HT1080 (cell line): ENCODE measurements at regions not wholly inside any gene's neighbourhood (a gene's known extent, or its start where the extent isn't known, plus 50 kb on each side); places are given as distances from the start of the nearest gene placed in this dataset.

Experiments used
- DNase-seq: peaks from one replicate; pipeline ENCODE4 v3.0.0-alpha.2; 2015; ENCODE audit warnings: low read depth

DNA sequence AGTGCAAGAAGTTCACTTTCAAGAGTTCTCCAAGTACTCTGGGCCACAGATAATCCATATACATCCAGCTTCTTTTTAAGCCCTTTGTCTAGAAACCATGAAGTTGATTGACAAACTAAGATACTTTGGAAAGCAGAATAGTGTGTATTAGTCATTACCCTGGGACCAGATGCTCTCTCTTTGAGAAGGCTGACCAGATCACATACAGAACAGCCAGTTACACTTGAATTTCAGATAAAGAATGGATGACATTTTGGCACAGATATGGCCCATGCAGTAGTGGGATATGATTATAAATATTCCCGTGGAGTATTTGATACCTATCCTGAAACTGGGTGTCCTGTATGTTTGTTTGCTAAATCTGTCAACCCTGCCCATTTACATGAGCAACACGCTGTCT is 414.2 kb downstream of the KLF5 start:
- DNase-seq = no peak

DNA sequence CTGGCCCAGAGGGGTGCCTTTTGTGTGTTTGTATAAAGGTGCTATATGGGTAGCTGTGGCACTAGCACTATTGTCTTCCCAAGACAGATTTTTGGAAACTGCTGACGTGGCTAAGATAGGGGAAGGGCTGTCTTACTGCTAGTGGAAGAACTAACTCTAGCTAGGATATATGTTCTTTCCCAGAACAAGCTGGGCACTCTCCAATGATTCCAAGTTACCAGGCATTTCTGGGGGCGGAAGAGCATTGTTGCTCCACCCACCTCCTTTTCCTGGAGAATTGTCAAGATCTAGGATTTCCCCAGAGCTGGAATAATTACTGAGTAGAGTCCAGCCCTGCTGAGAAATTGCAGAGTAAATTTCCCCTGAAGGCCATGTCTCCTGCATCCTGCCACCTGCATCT is 408.3 kb downstream of the KLF5 start:
- no peak for DNase-seq

DNA sequence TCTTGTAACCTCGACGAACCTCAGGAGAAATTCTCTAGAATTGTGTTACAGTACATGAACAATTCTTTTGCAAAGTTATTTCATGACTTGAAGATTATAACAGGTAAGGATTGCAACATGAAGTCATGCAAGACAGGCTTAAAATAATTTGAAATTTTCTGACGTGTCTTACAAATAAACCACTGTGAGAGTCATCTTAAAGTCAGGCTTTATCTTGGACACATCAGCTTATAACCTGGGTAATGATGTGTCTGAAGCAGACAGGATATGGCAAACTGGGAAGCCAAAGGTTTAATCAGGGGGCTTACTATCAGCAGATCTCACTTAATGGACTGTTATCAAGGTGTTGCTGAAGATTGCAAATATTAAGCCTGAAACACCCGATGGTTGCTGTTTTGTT is 407.8 kb downstream of the KLF5 start:
- no peak for DNase-seq

DNA sequence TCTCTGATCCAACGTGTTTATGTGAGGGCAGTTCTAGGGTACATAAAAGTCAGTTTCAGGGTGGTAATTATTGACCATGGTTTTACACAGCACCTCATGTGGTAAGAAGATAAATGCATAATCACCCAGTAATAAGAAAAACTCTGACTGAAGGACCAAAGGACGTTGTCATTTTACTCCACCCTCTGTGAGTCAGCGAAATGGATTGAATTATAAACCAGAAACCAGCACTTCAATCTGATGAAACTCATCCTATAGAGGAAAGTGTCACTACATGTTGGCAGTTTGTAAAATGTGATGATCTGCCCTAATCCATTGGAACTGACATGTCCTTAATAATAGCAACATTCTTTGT is 406.8 kb downstream of the KLF5 start:
- DNase-seq = peak; percentile 74

GRCh38 chr13:73464758-73465616 is 406.2 kb downstream of the KLF5 start:
- DNase-seq = no peak

DNA sequence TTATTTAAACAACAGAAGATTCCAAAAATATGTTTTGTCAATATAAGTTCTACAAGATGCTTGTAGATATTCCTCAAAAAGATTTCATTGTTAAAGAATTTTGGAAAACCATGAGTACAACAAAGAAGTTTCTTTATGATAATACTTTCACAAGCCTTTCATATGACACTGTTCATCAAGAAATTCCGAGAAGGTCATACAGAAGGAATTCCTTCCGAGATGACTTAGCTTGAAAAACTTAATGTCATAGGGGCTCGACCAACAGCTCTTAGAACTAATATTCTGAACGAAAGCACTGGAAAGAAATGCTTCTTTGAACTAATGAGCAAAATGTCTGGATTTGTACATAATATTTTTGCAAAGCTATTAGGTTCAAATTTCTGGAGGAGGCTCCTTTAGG is 403.4 kb downstream of the KLF5 start:
- DNase-seq = no peak

- DNase-seq = no peak
These were observed 392.6 kb downstream of the KLF5 start for GRCh38 chr13:73451221-73452029.

DNA sequence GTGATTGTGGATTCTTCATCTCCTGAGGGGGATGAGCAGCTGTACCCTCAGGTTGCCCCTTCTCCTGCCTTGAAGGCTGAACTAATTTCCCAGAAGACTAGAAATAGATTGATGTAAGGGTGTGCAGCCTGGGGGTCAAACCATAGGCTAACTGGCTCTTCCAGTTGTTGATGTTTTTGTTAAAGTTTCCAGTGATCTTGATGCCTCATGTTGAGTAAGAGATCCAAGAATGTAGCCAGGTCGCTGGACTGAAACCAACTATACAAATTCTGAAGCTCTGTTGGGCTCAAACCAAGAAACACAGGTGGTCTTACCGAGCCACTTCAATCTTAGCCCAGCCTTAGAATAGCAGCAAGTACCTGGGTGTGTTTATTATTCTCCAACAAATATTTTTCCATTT is 391.8 kb downstream of the KLF5 start:
- no peak for DNase-seq

GRCh38 chr13:73449252-73449651 is 390.4 kb downstream of the KLF5 start:
- DNase-seq = no peak

GRCh38 chr13:73440296-73440895 is 381.6 kb downstream of the KLF5 start:
- no peak for DNase-seq

- DNase-seq = no peak
These were observed 375.1 kb downstream of the KLF5 start for GRCh38 chr13:73433890-73434289.

GRCh38 chr13:73433458-73433857 is 374.7 kb downstream of the KLF5 start:
- no peak for DNase-seq

DNA sequence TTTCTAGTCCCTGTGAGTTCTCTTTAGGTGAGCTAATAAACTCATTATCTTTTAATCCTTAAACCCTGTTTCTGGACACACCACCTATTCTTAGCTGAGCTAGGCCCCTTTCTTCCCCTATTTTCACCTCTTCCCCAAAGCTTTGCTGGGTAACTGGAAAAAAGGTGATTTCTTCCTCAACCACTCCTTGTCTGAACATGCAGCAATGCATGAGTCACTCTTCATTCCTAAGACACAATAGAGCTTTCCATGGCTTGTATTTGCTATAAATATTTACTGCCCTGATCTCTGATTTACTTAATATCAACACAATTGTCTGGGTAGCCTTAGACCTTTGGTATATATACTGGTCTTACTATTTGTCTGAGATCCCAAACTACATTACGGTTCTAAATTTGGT is 370.9 kb downstream of the KLF5 start:
- peak; percentile 34 for DNase-seq

GRCh38 chr13:73428706-73429105 is 369.9 kb downstream of the KLF5 start:
- no peak for DNase-seq

DNA sequence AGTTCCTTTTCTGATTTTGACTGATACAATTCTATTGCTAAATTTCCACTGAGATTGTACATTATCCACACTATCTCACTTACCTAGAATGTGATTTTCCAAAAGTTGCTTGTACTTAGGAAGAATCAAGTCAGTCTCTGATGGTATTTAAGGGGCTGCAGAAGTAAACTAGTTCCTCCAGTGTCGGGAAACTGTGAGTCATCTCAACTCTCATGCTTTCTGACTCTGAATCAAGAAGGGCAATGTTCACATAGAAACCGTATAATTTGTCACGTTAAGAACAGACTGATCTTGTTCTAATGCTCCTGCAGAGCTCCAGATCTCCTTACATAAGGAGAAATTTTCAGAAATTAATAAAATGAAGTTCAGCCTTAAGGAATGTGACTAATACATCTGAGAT is 369.3 kb downstream of the KLF5 start:
- DNase-seq = peak; percentile 80

- no peak for DNase-seq
These were observed 364.2 kb downstream of the KLF5 start for GRCh38 chr13:73422973-73423372.

DNA sequence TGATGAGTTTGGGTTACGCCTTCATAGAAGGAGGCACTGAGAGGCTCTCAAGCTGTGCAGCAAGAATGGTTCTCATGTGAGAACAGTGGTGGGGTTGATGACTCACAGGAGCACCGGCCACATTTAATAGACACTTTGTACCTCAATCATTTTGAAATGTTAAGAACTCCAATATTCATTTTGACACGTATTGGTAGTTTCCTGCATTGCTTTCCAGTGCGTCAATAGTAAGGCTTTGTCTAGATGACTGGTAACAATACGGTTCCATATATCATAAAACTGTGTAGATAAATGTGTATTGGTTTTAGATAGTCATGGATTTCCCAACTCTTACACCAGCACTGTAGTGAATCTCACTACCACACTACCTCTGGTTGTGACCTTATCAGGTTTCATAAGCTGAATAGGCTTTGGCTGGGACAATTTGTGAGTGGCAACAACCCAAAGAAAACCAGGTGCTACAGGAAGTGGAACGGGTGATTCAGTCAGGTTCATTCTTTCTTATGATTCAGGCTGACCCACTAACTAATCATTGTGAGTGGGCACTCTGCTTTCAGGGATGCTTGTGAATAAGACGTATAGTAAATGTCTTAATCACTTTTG is 362.6 kb downstream of the KLF5 start:
- peak; percentile 95 for DNase-seq

DNA sequence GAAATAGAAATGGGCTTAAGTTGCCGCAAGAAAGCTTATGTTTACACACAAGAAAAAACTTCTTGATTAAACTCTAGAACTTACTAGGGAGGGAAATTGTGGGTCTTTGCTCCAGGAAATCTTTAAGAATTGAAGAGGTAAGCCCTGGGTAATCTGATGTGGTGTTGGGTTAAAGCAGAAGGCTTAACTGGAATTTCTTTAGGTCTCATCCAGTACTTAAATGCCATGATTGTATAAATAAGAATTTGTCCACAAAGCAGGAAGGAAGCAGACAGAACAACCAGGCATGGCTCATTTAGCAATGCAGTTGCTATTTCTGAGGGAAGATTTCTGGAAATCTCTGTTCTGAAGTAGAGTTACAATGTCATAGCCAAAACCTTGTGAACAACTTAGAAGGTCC is 360.4 kb downstream of the KLF5 start:
- no peak for DNase-seq

GRCh38 chr13:73417012-73417615 is 358.3 kb downstream of the KLF5 start:
- peak; percentile 40 for DNase-seq

GRCh38 chr13:73416093-73416492 is 357.3 kb downstream of the KLF5 start:
- no peak for DNase-seq

DNA sequence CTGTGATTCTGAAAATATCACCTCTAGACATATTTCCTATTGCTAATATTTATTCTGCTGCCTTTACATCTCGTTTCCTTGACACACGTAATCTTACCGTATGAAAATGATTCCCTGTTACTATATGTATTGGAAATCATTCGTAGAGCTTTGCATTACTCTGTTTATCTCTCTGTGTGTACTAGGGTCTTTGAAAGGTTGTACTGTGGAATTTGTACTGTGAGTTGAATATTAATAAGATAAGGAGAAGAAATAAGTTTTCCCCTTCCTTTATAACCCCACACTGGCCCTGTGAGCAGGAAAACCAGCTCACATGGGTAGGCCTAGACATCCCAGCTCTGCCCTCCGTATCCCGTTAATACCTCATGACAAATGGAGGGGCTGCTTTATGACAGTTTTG is 354.9 kb downstream of the KLF5 start:
- no peak for DNase-seq

GRCh38 chr13:73412933-73413332 is 354.1 kb downstream of the KLF5 start:
- peak; percentile 36 for DNase-seq
